Heart right ventricle (tissue), 16 donors: ENCODE measurements at regions not wholly inside any gene's neighbourhood (a gene's known extent, or its start where the extent isn't known, plus 50 kb on each side); places are given as distances from the start of the nearest gene placed in this dataset.

Source experiments
- ATAC-seq, 8 donors: fragments of 200-7000 bp; cut with Tn5 transposase; one replicate each; pipeline ENCODE4 v1.9.1; 2020; ENCODE audit warnings: mild to moderate bottlenecking in 8 of 8, moderate library complexity in 8 of 8, moderate number of reproducible peaks in 1 of 8
- DNase-seq, 2 donors: peaks; one replicate each; pipeline ENCODE4 v3.0.0-alpha.2; 2020
- H3K27ac ChIP-seq, 10 donors: fragments of 200-600 bp; sonication (generic) in 2 of 10; one replicate each; pipeline versions ENCODE4 v1.5.0 to v1.8.0; 2020 to 2022; ENCODE audit warnings: mild to moderate bottlenecking in 3 of 10
- H3K27me3 ChIP-seq, 7 donors: fragments of 200-600 bp; one replicate each; pipeline ENCODE4 v1.8.0; 2021 to 2022; ENCODE audit warnings: mild to moderate bottlenecking in 2 of 7
- H3K36me3 ChIP-seq, 9 donors: fragments of 200-600 bp; sonication (generic) in 1 of 9; one replicate each; pipeline versions ENCODE4 v1.5.0 to v1.8.0; 2020 to 2022; ENCODE audit warnings: mild to moderate bottlenecking in 2 of 9
- H3K4me1 ChIP-seq, 9 donors: fragments of 200-600 bp; sonication (generic) in 1 of 9; one replicate each; pipeline versions ENCODE4 v1.5.0 to v1.8.0; 2020 to 2022; ENCODE audit warnings: mild to moderate bottlenecking in 4 of 9
- H3K4me3 ChIP-seq, 10 donors: fragments of 200-600 bp; sonication (generic) in 2 of 10; one replicate each; pipeline versions ENCODE4 v1.5.0 to v1.8.0; 2020 to 2022; ENCODE audit warnings: mild to moderate bottlenecking in 7 of 10, moderate library complexity in 2 of 10
- H3K9me3 ChIP-seq, 11 donors: fragments of 200-600 bp in 10 of 11; sonication (generic) in 2 of 11; one replicate each; pipeline versions ENCODE4 v1.5.0 to v1.8.0; 2013 to 2022; ENCODE audit warnings: mild to moderate bottlenecking in 2 of 11, control low read depth in 1 of 11, moderate library complexity in 1 of 11
- WGBS, 2 donors: extraction: QIAGEN DNeasy Blood & Tissue Kit; methylation state at CpG; one replicate each; pipeline ENCODE4 v1.1.7; 2013; ENCODE audit warnings: inconsistent platforms in 1 of 2; 5-methylcytosine and 5-hydroxymethylcytosine counted together
- intact Hi-C, 10 donors: fragments of 100-400 bp; cut with DNase I; formaldehyde crosslinking; loops; one replicate each; pipeline versions ENCODE4 v1.11.1 to v1.14.2; 2022
- TF ChIP-seq, protein P1 (sequence below), 9 donors: fragments of 200-600 bp; sonication (generic) in 2 of 9; IDR thresholded peaks; one replicate each; pipeline versions ENCODE4 v1.5.0 to v1.8.0; 2021 to 2022; ENCODE audit warnings: antibody characterized with exemption in 9 of 9, mild to moderate bottlenecking in 5 of 9, moderate library complexity in 1 of 9
- donor health status: Arrhythmogenic right ventricular cardiomyopathy.
- donor health status: ischemic (EF 13 %, LVEDD 7.1; RV severe dilation, severe dysfunction).
- donor health status: healthy with polysubstance abuse.
- donor health status: DM: no; HTN: yes; CAD: no.
- donor health status: DM: no; HTN: no; CAD: no.
- donor health status: ischemic (EF 25% LVEDD 6.9; RV normal size, moderate dysfunction).
- donor health status: ischemic (EF 25% LVEDD 5.7; RV mildly dilated, moderate dysfunction).
- donor health status: healthy.
- donor health status: DM: yes; HTN: yes; CAD: no.
- donor health status: Ischemic cardiomyopathy.
- donor health status: ischemic (EF 35%, LVEDD 5.7; RV mildly dilated, moderate dysfunction).
- donor health status: nonischemic (EF 11% LVEDD 7.7; RV severe dilation, severe dysfunction).
- donor health status: DM: yes; HTN: yes; CAD: no.
- donor health status: PGD.
- donor health status: ischemic (EF 29% LVEDD 5.4; RV normal size, mild dysfunction).
- donor health status: nonischemic (EF 23%, LVEDD 6.1; RV moderate dilation, normal function).

DNA sequence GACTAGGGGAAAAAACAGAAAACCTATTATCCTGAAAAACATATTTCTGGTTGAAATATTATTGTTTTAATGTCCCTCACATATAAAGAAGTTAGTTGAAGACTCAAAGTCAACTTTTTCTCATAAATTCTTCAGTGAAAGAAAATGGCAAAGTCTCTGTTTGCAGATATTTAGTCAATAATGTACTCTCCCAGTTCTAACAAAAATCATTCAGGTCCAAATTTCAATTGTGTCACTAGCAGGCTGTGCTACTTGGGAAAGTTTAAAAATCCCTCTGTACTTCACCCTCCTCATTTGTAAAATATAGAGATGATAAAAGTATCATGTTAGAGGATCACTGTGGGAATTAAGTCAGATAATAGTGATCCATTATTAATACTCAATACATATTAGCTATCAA is 496.5 kb downstream of the FSCB start:
- H3K27ac ChIP-seq: no peak overlapping the region
- no peak for ATAC-seq
- no peak overlapping the region for H3K4me3 ChIP-seq
- DNase-seq: no peak
- intact Hi-C loops: no loop called here
- H3K4me1 ChIP-seq: no peaks in the 10 kb centered on the region
- peaks cover 0 to 25% (median 0%) of the 10 kb centered on the region in 11 donors for H3K9me3 ChIP-seq
- TF ChIP-seq, protein P1, sequence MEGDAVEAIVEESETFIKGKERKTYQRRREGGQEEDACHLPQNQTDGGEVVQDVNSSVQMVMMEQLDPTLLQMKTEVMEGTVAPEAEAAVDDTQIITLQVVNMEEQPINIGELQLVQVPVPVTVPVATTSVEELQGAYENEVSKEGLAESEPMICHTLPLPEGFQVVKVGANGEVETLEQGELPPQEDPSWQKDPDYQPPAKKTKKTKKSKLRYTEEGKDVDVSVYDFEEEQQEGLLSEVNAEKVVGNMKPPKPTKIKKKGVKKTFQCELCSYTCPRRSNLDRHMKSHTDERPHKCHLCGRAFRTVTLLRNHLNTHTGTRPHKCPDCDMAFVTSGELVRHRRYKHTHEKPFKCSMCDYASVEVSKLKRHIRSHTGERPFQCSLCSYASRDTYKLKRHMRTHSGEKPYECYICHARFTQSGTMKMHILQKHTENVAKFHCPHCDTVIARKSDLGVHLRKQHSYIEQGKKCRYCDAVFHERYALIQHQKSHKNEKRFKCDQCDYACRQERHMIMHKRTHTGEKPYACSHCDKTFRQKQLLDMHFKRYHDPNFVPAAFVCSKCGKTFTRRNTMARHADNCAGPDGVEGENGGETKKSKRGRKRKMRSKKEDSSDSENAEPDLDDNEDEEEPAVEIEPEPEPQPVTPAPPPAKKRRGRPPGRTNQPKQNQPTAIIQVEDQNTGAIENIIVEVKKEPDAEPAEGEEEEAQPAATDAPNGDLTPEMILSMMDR (IDR thresholded peaks at IDR 0.05): no peak
- H3K27me3 ChIP-seq: no peaks in the 10 kb centered on the region
- H3K36me3 ChIP-seq: no peaks in the 10 kb centered on the region

DNA sequence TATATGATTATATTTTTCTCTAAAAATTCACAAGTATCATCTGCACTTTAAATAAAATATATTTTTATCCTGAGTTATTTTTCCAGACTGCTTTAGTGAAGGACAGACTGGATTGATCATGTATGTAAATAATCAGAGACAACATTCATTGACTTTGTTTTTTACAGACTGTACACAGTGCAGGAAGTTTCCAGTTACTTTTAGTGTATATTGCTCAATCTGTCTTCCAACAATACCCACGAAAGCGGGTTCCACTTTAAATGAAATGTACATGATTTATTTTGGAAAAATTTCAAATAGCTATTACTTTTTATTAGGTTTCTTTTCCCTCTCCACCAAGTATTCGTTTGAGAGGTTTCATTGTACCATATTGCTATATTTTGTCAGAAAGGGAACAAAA is 497.0 kb downstream of the FSCB start:
- WGBS, 2 donors: 60 to 75% methylated on average over 3 of the region's 3 CpGs

DNA sequence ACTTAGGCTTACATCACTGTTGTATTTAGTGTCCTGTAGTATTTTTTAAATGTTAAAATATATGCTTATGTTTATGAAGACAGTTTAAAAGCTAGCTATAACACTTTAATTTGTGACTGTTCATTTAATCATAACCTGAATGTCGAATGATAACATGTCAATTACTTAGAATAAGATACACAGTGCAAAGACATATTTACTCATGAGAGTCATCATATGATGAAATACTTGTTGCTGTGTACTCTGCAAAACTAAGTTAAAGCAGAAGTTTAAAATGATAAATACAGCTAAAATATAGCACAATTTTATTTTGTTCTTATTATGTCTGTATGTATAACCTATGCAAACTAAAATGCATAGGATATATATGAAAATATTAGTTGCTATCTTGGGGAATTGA is 497.4 kb downstream of the FSCB start:
- Histone ChIP-seq H3K27ac (no peak overlapping the region), H3K9me3 (peaks cover 0 to 25% (median 0%) of the 10 kb centered on the region in 11 donors), H3K4me1 (no peaks in the 10 kb centered on the region), H3K27me3 (no peaks in the 10 kb centered on the region), H3K36me3 (no peaks in the 10 kb centered on the region), H3K4me3 (no peak overlapping the region)
- no peak for DNase-seq
- WGBS, 2 donors: 32 to 59% methylated on average over 1 of the region's 1 CpG
- intact Hi-C loops: no loop called here
- TF ChIP-seq, protein P1 (IDR thresholded peaks at IDR 0.05): no peak
- ATAC-seq: no peak

More for the DNA sequence above, 497.0 kb downstream of the FSCB start:
- Histone ChIP-seq H3K27me3 (no peaks in the 10 kb centered on the region), H3K27ac (no peak overlapping the region), H3K4me1 (no peaks in the 10 kb centered on the region), H3K36me3 (no peaks in the 10 kb centered on the region), H3K4me3 (no peak overlapping the region), H3K9me3 (peaks cover 0 to 25% (median 0%) of the 10 kb centered on the region in 11 donors)
- TF ChIP-seq, protein P1 (IDR thresholded peaks at IDR 0.05): no peak
- DNase-seq: no peak
- intact Hi-C loops: no loop called here
- ATAC-seq: no peak

DNA sequence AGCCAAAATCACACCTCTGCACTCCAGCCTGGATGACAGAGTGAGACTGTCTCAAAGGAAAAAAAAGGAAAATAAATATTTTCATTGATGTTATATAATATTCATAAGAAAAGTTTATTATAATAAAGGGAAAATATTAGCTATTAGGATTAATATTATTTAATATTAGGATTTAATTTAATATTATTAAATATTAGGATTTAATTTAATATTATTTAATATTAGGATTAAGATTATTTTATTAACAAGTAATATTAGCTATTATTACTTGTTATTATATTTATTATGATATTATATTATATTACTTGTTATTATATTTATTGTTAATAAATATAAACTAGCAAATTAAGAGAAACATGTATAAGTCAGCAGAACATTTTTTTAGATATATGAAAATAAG is 518.1 kb downstream of the FSCB start:
- H3K27ac ChIP-seq: no peak overlapping the region
- H3K4me1 ChIP-seq: no peaks in the 10 kb centered on the region
- peaks cover 0 to 6% (median 0%) of the 10 kb centered on the region in 11 donors for H3K9me3 ChIP-seq
- H3K27me3 ChIP-seq: no peaks in the 10 kb centered on the region
- no peak for DNase-seq
- TF ChIP-seq, protein P1 (IDR thresholded peaks at IDR 0.05): no peak
- no peaks in the 10 kb centered on the region for H3K36me3 ChIP-seq
- H3K4me3 ChIP-seq: no peak overlapping the region
- intact Hi-C loops: no loop called here
- no peak for ATAC-seq

DNA sequence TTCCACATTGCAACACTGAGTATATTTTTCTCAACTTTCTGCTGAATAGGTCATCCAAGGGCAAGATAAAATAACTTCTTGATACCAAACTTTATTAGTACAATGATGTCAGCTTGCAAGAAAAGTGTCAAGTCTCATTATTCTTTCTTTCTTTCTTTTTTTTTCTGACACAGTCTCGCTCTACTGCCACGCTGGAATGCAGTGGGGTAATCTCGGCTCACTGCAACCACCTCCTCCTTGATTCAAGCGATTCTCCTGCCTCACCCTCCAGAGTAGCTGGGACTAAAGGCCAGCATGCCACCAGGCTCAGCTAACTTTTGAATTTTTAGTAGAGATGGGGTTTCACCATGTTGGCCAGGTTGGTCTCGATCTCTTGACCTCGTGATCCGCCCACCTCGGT is 523.4 kb downstream of the FSCB start:
- no peak for DNase-seq
- peaks cover 0 to 15% (median 0%) of the 10 kb centered on the region in 11 donors for H3K9me3 ChIP-seq
- intact Hi-C loops: no loop called here
- ATAC-seq: no peak
- H3K36me3 ChIP-seq: no peaks in the 10 kb centered on the region
- H3K27ac ChIP-seq: no peak overlapping the region
- H3K27me3 ChIP-seq: no peaks in the 10 kb centered on the region
- 77 to 79% methylated on average over 8 of the region's 8 CpGs for WGBS, 2 donors
- TF ChIP-seq, protein P1 (IDR thresholded peaks at IDR 0.05): no peak
- H3K4me3 ChIP-seq: no peak overlapping the region
- H3K4me1 ChIP-seq: no peaks in the 10 kb centered on the region
